ENCODE measurements at regions not wholly inside any gene's neighbourhood (a gene's known extent, or its start where the extent isn't known, plus 50 kb on each side); places are given as distances from the start of the nearest gene placed in this dataset.
"Not testable (repeated sequence)": the region's sequence is repeated elsewhere in the genome, so short reads cannot be mapped to it uniquely, and the experiment has no call there.

GRCh38 chr2:67571785-67572718, 174.9 kb downstream of the ETAA1 start:
- no peak for DNase-seq

- DNase-seq, result no peak
Observed at GRCh38 chr2:67572721-67573435, 175.7 kb downstream of the ETAA1 start.

GRCh38 chr2:67574230-67574629, 177.1 kb downstream of the ETAA1 start:
- DNase-seq, result no peak

GRCh38 chr2:67576226-67576625, 179.1 kb downstream of the ETAA1 start:
- no peak for DNase-seq

- no peak for DNase-seq
Observed at GRCh38 chr2:67576991-67577390, 179.9 kb downstream of the ETAA1 start.

- DNase-seq, result no peak
Observed at GRCh38 chr2:67579216-67579615, 182.1 kb downstream of the ETAA1 start.

- DNase-seq, result no peak
Observed at GRCh38 chr2:67579806-67580205, 182.7 kb downstream of the ETAA1 start.

- peak; percentile 3 for DNase-seq
Observed at GRCh38 chr2:67581751-67582150, 184.6 kb downstream of the ETAA1 start.

- no peak for DNase-seq
Observed at GRCh38 chr2:67583185-67583584, 186.1 kb downstream of the ETAA1 start.

- no peak for DNase-seq
Observed at GRCh38 chr2:67585400-67585799, 188.3 kb downstream of the ETAA1 start.

- DNase-seq, result not testable (repeated sequence)
Observed at GRCh38 chr2:67589121-67589520, 192.0 kb downstream of the ETAA1 start.

GRCh38 chr2:67594522-67594921, 197.4 kb downstream of the ETAA1 start:
- not testable (repeated sequence) for DNase-seq

GRCh38 chr2:67596871-67597270, 199.7 kb downstream of the ETAA1 start:
- no peak for DNase-seq

GRCh38 chr2:67599561-67599960, 202.4 kb downstream of the ETAA1 start:
- no peak for DNase-seq

GRCh38 chr2:67600222-67600871, 203.2 kb downstream of the ETAA1 start:
- DNase-seq, result peak; percentile 0

- DNase-seq, result no peak
Observed at GRCh38 chr2:67600946-67601345, 203.8 kb downstream of the ETAA1 start.

GRCh38 chr2:67604360-67604759, 207.2 kb downstream of the ETAA1 start:
- no peak for DNase-seq

GRCh38 chr2:67612576-67613042, 215.5 kb downstream of the ETAA1 start:
- DNase-seq, result no peak

GRCh38 chr2:67613227-67613626, 216.1 kb downstream of the ETAA1 start:
- no peak for DNase-seq

- no peak for DNase-seq
Observed at GRCh38 chr2:67614454-67614853, 217.3 kb downstream of the ETAA1 start.

GRCh38 chr2:67616749-67617148, 219.6 kb downstream of the ETAA1 start:
- DNase-seq, result no peak

- DNase-seq, result no peak
Observed at GRCh38 chr2:67619204-67619603, 222.1 kb downstream of the ETAA1 start.

GRCh38 chr2:67623741-67624140, 226.6 kb downstream of the ETAA1 start:
- DNase-seq, result not testable (repeated sequence)

Data from OCI-M1 (cell line).